ENCODE measurements at regions not wholly inside any gene's neighbourhood (a gene's known extent, or its start where the extent isn't known, plus 50 kb on each side); places are given as distances from the start of the nearest gene placed in this dataset.

- Histone ChIP-seq H3K27ac (ENCODE audit: low read depth, low read length) (no peak overlapping the region), H3K4me1 (ENCODE audit: control insufficient read depth, insufficient read depth, low read length) (no peaks in the 10 kb centered on the region), H3K27me3 (ENCODE audit: control insufficient read depth, insufficient read depth, low read length, poor library complexity, severe bottlenecking) (no peaks in the 10 kb centered on the region), H3K9me3 (ENCODE audit: control insufficient read depth, low read length) (no peaks in the 10 kb centered on the region), H3K9ac (ENCODE audit: extremely low read depth, low read length, poor library complexity, severe bottlenecking) (no peak overlapping the region), H3K4me3 (ENCODE audit: low read length) (no peak overlapping the region), H3K36me3 (ENCODE audit: control insufficient read depth, insufficient read depth, low read length) (no peaks in the 10 kb centered on the region)
- Mint-ChIP-seq H3K4me1 (peaks cover 12% of the 10 kb centered on the region), H3K27ac (no peak overlapping the region), H3K4me3 (no peak overlapping the region), H3K9me3 (no peaks in the 10 kb centered on the region), H3K27me3 (ENCODE audit: insufficient read depth) (peaks cover 5% of the 10 kb centered on the region), H3K36me3 (ENCODE audit: low read depth) (no peaks in the 10 kb centered on the region)
- DNase-seq, result no peak
- no peak for TF ChIP-seq CTCF (conservative IDR thresholded peaks at IDR 0.05)
- WGBS, 2 experiments (ENCODE audit: insufficient coverage in 1 of 2, insufficient read length in 1 of 2), result 87 to 91% methylated on average over 5 to 8 of the region's 8 CpGs
Measured at GRCh38 chr16:9366048-9366969, 274.9 kb downstream of the HAPSTR1 start.

- peak; percentile 72 for DNase-seq
- no peaks in the 10 kb centered on the region for H3K36me3 Mint-ChIP-seq (ENCODE audit: low read depth)
- Histone ChIP-seq H3K4me1 (ENCODE audit: control insufficient read depth, insufficient read depth, low read length) (peaks cover 2% of the 10 kb centered on the region), H3K4me3 (ENCODE audit: low read length) (no peak overlapping the region), H3K9me3 (ENCODE audit: control insufficient read depth, low read length) (no peaks in the 10 kb centered on the region), H3K36me3 (ENCODE audit: control insufficient read depth, insufficient read depth, low read length) (no peaks in the 10 kb centered on the region), H3K9ac (ENCODE audit: extremely low read depth, low read length, poor library complexity, severe bottlenecking) (no peak overlapping the region), H3K27ac (ENCODE audit: low read depth, low read length) (peak overlapping the region; percentile 41), H3K27me3 (ENCODE audit: control insufficient read depth, insufficient read depth, low read length, poor library complexity, severe bottlenecking) (no peaks in the 10 kb centered on the region)
- no peak overlapping the region for H3K27ac Mint-ChIP-seq
- H3K9me3 Mint-ChIP-seq, result peaks cover 2% of the 10 kb centered on the region
- peaks cover 5% of the 10 kb centered on the region for H3K27me3 Mint-ChIP-seq (ENCODE audit: insufficient read depth)
- peaks cover 31% of the 10 kb centered on the region for H3K4me1 Mint-ChIP-seq
- WGBS, 2 experiments (ENCODE audit: insufficient coverage in 1 of 2, insufficient read length in 1 of 2), result 33 to 47% methylated on average over 6 to 9 of the region's 9 CpGs
- no peak for TF ChIP-seq CTCF (conservative IDR thresholded peaks at IDR 0.05)
- H3K4me3 Mint-ChIP-seq, result no peak overlapping the region
Measured at GRCh38 chr16:9370061-9370491, 278.6 kb downstream of the HAPSTR1 start.

GRCh38 chr16:9371713-9372448 lies 280.4 kb downstream of the HAPSTR1 start:
- no peaks in the 10 kb centered on the region for H3K36me3 Mint-ChIP-seq (ENCODE audit: low read depth)
- Histone ChIP-seq H3K27me3 (ENCODE audit: control insufficient read depth, insufficient read depth, low read length, poor library complexity, severe bottlenecking) (no peaks in the 10 kb centered on the region), H3K9me3 (ENCODE audit: control insufficient read depth, low read length) (no peaks in the 10 kb centered on the region), H3K9ac (ENCODE audit: extremely low read depth, low read length, poor library complexity, severe bottlenecking) (no peak overlapping the region), H3K4me1 (ENCODE audit: control insufficient read depth, insufficient read depth, low read length) (peaks cover 2% of the 10 kb centered on the region), H3K36me3 (ENCODE audit: control insufficient read depth, insufficient read depth, low read length) (no peaks in the 10 kb centered on the region), H3K27ac (ENCODE audit: low read depth, low read length) (no peak overlapping the region), H3K4me3 (ENCODE audit: low read length) (no peak overlapping the region)
- DNase-seq, result no peak
- peaks cover 31% of the 10 kb centered on the region for H3K4me1 Mint-ChIP-seq
- no peak for TF ChIP-seq CTCF (conservative IDR thresholded peaks at IDR 0.05)
- H3K4me3 Mint-ChIP-seq, result no peak overlapping the region
- H3K27me3 Mint-ChIP-seq (ENCODE audit: insufficient read depth), result no peaks in the 10 kb centered on the region
- H3K27ac Mint-ChIP-seq, result no peak overlapping the region
- H3K9me3 Mint-ChIP-seq, result peaks cover 2% of the 10 kb centered on the region
- 95 to 100% methylated on average over 5 to 8 of the region's 8 CpGs for WGBS, 2 experiments (ENCODE audit: insufficient coverage in 1 of 2, insufficient read length in 1 of 2)
